ENCODE measurements at regions not wholly inside any gene's neighbourhood (a gene's known extent, or its start where the extent isn't known, plus 50 kb on each side); places are given as distances from the start of the nearest gene placed in this dataset.

DNA sequence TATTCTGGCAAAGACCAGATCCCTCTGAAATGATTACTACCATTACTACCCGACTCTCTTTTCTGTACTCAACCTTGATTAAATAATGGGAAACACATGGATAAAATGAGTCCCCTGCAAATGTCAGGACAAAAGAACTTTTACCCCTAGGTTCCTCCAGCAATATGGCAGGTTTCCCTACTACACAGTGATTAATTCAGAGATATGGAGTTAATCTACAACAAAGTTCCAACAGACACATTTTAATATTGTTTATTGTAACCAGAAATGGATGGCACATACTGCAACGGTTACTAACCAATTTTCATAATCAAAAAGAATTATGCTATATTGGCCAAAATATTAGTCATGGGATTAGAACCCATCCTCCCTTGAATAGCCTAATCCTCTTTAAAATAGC lies 294.8 kb downstream of the ATPSCKMT start:
- TF ChIP-seq, protein P1, sequence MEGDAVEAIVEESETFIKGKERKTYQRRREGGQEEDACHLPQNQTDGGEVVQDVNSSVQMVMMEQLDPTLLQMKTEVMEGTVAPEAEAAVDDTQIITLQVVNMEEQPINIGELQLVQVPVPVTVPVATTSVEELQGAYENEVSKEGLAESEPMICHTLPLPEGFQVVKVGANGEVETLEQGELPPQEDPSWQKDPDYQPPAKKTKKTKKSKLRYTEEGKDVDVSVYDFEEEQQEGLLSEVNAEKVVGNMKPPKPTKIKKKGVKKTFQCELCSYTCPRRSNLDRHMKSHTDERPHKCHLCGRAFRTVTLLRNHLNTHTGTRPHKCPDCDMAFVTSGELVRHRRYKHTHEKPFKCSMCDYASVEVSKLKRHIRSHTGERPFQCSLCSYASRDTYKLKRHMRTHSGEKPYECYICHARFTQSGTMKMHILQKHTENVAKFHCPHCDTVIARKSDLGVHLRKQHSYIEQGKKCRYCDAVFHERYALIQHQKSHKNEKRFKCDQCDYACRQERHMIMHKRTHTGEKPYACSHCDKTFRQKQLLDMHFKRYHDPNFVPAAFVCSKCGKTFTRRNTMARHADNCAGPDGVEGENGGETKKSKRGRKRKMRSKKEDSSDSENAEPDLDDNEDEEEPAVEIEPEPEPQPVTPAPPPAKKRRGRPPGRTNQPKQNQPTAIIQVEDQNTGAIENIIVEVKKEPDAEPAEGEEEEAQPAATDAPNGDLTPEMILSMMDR (IDR thresholded peaks at IDR 0.05) = no peak
- no peak for TF ChIP-seq EZH2 (IDR thresholded peaks at IDR 0.05)

Data from neural progenitor cell (in vitro differentiated cells).